Right renal cortex interstitium (tissue), 3 donors: ENCODE measurements at regions not wholly inside any gene's neighbourhood (a gene's known extent, or its start where the extent isn't known, plus 50 kb on each side); places are given as distances from the start of the nearest gene placed in this dataset.
"Not testable (repeated sequence)": the region's sequence is repeated elsewhere in the genome, so short reads cannot be mapped to it uniquely, and the experiment has no call there.

ENCODE experiments used
- DNase-seq, 3 donors: peaks; one replicate each; pipeline ENCODE4 v3.0.0-alpha.2; 2013; ENCODE audit warnings: low read depth in 3 of 3, low spot score in 2 of 3

GRCh38 chr2:222013889-222014288 is 284.9 kb downstream of the PAX3 start:
- DNase-seq, result no peak

GRCh38 chr2:222000326-222000725 is 298.5 kb downstream of the PAX3 start:
- no peak for DNase-seq

- no peak for DNase-seq
Observed at GRCh38 chr2:221999717-222000116, 299.1 kb downstream of the PAX3 start.

- no peak for DNase-seq
Observed at GRCh38 chr2:221999166-221999565, 299.6 kb downstream of the PAX3 start.

- no peak for DNase-seq
Observed at GRCh38 chr2:221997683-221998082, 301.1 kb downstream of the PAX3 start.

- DNase-seq, result no peak
Observed at GRCh38 chr2:221997100-221997499, 301.7 kb downstream of the PAX3 start.

- no peak for DNase-seq
Observed at GRCh38 chr2:221994926-221995325, 303.9 kb downstream of the PAX3 start.

- not testable (repeated sequence) for DNase-seq
Observed at GRCh38 chr2:221984376-221984775, 314.4 kb downstream of the PAX3 start.

- no peak for DNase-seq
Observed at GRCh38 chr2:221981912-221982470, 316.8 kb downstream of the PAX3 start.

GRCh38 chr2:221975151-221975550 is 323.6 kb downstream of the PAX3 start:
- DNase-seq, result no peak

- DNase-seq, result no peak
Observed at GRCh38 chr2:221973902-221974301, 324.9 kb downstream of the PAX3 start.

- no peak for DNase-seq
Observed at GRCh38 chr2:221973502-221973901, 325.3 kb downstream of the PAX3 start.

- no peak for DNase-seq
Observed at GRCh38 chr2:221972813-221973478, 325.9 kb downstream of the PAX3 start.

- DNase-seq, result no peak
Observed at GRCh38 chr2:221970389-221970788, 328.4 kb downstream of the PAX3 start.

GRCh38 chr2:221969830-221970144 is 329.0 kb downstream of the PAX3 start:
- DNase-seq, result no peak

- DNase-seq, result peak; percentile 18 to 29 (median 27)
Observed at GRCh38 chr2:221969087-221969829, 329.5 kb downstream of the PAX3 start.

GRCh38 chr2:221962186-221962585 is 336.6 kb downstream of the PAX3 start:
- no peak for DNase-seq

- no peak for DNase-seq
Observed at GRCh38 chr2:221961561-221961960, 337.2 kb downstream of the PAX3 start.

- no peak for DNase-seq
Observed at GRCh38 chr2:221958224-221958623, 340.6 kb downstream of the PAX3 start.

- DNase-seq, result no peak
Observed at GRCh38 chr2:221948076-221948475, 350.7 kb downstream of the PAX3 start.

- not testable (repeated sequence) for DNase-seq
Observed at GRCh38 chr2:221944452-221944851, 354.3 kb downstream of the PAX3 start.
